ENCODE measurements at regions not wholly inside any gene's neighbourhood (a gene's known extent, or its start where the extent isn't known, plus 50 kb on each side); places are given as distances from the start of the nearest gene placed in this dataset.

GRCh38 chr2:146235158-146235557 is 1609.7 kb upstream of the ACVR2A start:
- no peak for DNase-seq (ENCODE audit: low read depth in 1 of 2, low spot score in 1 of 2)
- H3K27me3 ChIP-seq (ENCODE audit: insufficient read depth, poor library complexity, severe bottlenecking) = no peaks in the 10 kb centered on the region
- H3K27ac ChIP-seq (replicated peaks) = no peak overlapping the region
- no peak for TF ChIP-seq REST (IDR thresholded peaks at IDR 0.05; ENCODE audit: insufficient replicate concordance, low read depth)
- no peak for TF ChIP-seq POLR2AphosphoS5 (IDR thresholded peaks at IDR 0.05; ENCODE audit: low read depth)
- no peak for TF ChIP-seq SPI1 (IDR thresholded peaks at IDR 0.05; ENCODE audit: borderline replicate concordance, low read depth)
- no peak for TF ChIP-seq CTCF (IDR thresholded peaks at IDR 0.05; ENCODE audit: insufficient read depth, low read length)
- TF ChIP-seq GABPA (IDR thresholded peaks at IDR 0.05; ENCODE audit: low read depth) = no peak
- H3K4me3 ChIP-seq (replicated peaks; ENCODE audit: insufficient read depth, low read length) = no peak overlapping the region

- TF ChIP-seq POLR2AphosphoS5 (IDR thresholded peaks at IDR 0.05; ENCODE audit: low read depth) = no peak
- TF ChIP-seq CTCF (IDR thresholded peaks at IDR 0.05; ENCODE audit: insufficient read depth, low read length) = no peak
- TF ChIP-seq SPI1 (IDR thresholded peaks at IDR 0.05; ENCODE audit: borderline replicate concordance, low read depth) = no peak
- no peak for TF ChIP-seq GABPA (IDR thresholded peaks at IDR 0.05; ENCODE audit: low read depth)
- no peak for TF ChIP-seq REST (IDR thresholded peaks at IDR 0.05; ENCODE audit: insufficient replicate concordance, low read depth)
- no peaks in the 10 kb centered on the region for H3K27me3 ChIP-seq (ENCODE audit: insufficient read depth, poor library complexity, severe bottlenecking)
- no peak for DNase-seq (ENCODE audit: low read depth in 1 of 2, low spot score in 1 of 2)
- no peak overlapping the region for H3K4me3 ChIP-seq (replicated peaks; ENCODE audit: insufficient read depth, low read length)
- H3K27ac ChIP-seq (replicated peaks) = no peak overlapping the region
Measured at GRCh38 chr2:146229508-146230155, 1615.2 kb upstream of the ACVR2A start.

GRCh38 chr2:146228466-146229058 is 1616.3 kb upstream of the ACVR2A start:
- no peak overlapping the region for H3K27ac ChIP-seq (replicated peaks)
- no peak for DNase-seq (ENCODE audit: low read depth in 1 of 2, low spot score in 1 of 2)
- no peaks in the 10 kb centered on the region for H3K27me3 ChIP-seq (ENCODE audit: insufficient read depth, poor library complexity, severe bottlenecking)
- no peak overlapping the region for H3K4me3 ChIP-seq (replicated peaks; ENCODE audit: insufficient read depth, low read length)
- TF ChIP-seq CTCF (IDR thresholded peaks at IDR 0.05; ENCODE audit: insufficient read depth, low read length) (no peak), REST (IDR thresholded peaks at IDR 0.05; ENCODE audit: insufficient replicate concordance, low read depth) (no peak), POLR2AphosphoS5 (IDR thresholded peaks at IDR 0.05; ENCODE audit: low read depth) (no peak), GABPA (IDR thresholded peaks at IDR 0.05; ENCODE audit: low read depth) (no peak), SPI1 (IDR thresholded peaks at IDR 0.05; ENCODE audit: borderline replicate concordance, low read depth) (no peak)

All from HL-60 (cell line).